Peyer's patch (tissue), 4 donors: ENCODE measurements at regions not wholly inside any gene's neighbourhood (a gene's known extent, or its start where the extent isn't known, plus 50 kb on each side); places are given as distances from the start of the nearest gene placed in this dataset.

Experiments used
- POLR2A ChIP-seq, 2 donors: fragments of 450-650 bp; IDR thresholded peaks; one replicate each; pipeline ENCODE4 v1.5.1; 2017; ENCODE audit warnings: antibody characterized with exemption in 2 of 2, mild to moderate bottlenecking in 2 of 2, moderate library complexity in 2 of 2
- TF ChIP-seq, protein P1 (sequence below), 6 experiments: fragments of 450-650 bp in 4 of 6; fragments of 200-600 bp in 2 of 6; sonication (generic) in 1 of 6; IDR thresholded peaks; one replicate each; pipeline ENCODE4 v1.5.1; 2017 to 2019; ENCODE audit warnings: antibody characterized with exemption in 6 of 6, mild to moderate bottlenecking in 3 of 6, moderate library complexity in 1 of 6

DNA sequence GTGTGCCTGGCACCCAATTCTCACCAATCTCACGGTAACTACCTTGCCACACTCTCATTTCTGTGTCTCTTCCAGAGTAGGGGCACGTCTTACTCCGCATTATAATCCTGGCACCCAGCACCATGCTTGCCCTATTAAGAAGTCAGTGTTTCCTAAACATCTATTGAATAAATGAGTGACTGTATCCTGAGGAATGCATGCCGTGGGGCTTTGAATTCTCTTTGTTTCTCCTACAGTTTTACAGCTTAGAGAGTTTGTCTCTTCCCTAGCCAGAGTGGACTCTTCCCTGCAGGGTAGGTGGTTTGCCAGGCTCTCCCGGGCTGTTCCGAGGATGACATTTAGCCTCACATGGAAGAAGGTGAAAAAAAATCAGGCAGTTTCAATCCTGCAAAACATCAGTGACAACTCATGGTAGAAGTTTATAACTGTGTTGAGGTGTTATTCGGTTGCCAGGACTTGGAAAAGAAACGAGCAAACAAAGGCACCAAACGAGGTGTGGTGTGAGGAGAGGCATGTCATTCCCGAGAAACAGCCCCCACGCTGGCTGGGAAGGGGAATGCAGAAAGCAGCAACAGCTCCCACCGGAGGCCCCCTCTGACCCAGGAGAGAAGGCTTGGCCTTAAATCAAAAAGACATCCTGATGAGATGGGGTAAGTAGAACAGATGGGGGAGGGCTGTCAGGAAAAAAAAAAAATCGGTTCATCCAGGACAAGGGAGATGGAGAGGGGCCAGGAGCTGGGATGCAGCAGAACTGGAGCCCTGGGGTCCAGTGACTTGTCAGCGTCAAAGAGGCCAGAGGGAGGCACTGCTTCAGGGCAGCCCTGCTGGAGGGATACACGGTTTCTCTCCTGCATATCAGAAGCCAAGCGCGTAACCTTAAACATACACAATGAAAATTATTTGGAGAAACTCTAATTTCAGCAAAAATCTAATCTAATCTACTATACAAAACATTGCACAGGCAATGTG lies 168.4 kb upstream of the ARRDC4 start:
- TF ChIP-seq POLR2A (IDR thresholded peaks at IDR 0.05): no peak
- TF ChIP-seq, protein P1, sequence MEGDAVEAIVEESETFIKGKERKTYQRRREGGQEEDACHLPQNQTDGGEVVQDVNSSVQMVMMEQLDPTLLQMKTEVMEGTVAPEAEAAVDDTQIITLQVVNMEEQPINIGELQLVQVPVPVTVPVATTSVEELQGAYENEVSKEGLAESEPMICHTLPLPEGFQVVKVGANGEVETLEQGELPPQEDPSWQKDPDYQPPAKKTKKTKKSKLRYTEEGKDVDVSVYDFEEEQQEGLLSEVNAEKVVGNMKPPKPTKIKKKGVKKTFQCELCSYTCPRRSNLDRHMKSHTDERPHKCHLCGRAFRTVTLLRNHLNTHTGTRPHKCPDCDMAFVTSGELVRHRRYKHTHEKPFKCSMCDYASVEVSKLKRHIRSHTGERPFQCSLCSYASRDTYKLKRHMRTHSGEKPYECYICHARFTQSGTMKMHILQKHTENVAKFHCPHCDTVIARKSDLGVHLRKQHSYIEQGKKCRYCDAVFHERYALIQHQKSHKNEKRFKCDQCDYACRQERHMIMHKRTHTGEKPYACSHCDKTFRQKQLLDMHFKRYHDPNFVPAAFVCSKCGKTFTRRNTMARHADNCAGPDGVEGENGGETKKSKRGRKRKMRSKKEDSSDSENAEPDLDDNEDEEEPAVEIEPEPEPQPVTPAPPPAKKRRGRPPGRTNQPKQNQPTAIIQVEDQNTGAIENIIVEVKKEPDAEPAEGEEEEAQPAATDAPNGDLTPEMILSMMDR (IDR thresholded peaks at IDR 0.05): no peak
